HG02642 (cell line): ENCODE measurements at regions not wholly inside any gene's neighbourhood (a gene's known extent, or its start where the extent isn't known, plus 50 kb on each side); places are given as distances from the start of the nearest gene placed in this dataset.
"Not testable (repeated sequence)": the region's sequence is repeated elsewhere in the genome, so short reads cannot be mapped to it uniquely, and the experiment has no call there.

Experiments used
- ATAC-seq: cut with Tn5 transposase; IDR thresholded peaks from one replicate; pipeline ENCODE4 v1.9.1; 2021; ENCODE audit warnings: mild to moderate bottlenecking; ENCODE audit not compliant: unreplicated experiment, poor library complexity

GRCh38 chr1:193451001-193451400, 264.6 kb upstream of the B3GALT2 start:
- no peak for ATAC-seq

- ATAC-seq, result peak; percentile 91
Observed at GRCh38 chr1:193448682-193449461, 262.5 kb upstream of the B3GALT2 start.

- no peak for ATAC-seq
Observed at GRCh38 chr1:193443886-193444285, 257.5 kb upstream of the B3GALT2 start.

GRCh38 chr1:193438771-193439170, 252.4 kb upstream of the B3GALT2 start:
- ATAC-seq, result peak; percentile 55

GRCh38 chr1:193438312-193438711, 251.9 kb upstream of the B3GALT2 start:
- peak; percentile 8 for ATAC-seq

GRCh38 chr1:193437785-193438184, 251.4 kb upstream of the B3GALT2 start:
- ATAC-seq, result peak; percentile 83

GRCh38 chr1:193437333-193437732, 250.9 kb upstream of the B3GALT2 start:
- ATAC-seq, result not testable (repeated sequence)

- no peak for ATAC-seq
Observed at GRCh38 chr1:193435781-193436180, 249.4 kb upstream of the B3GALT2 start.

- no peak for ATAC-seq
Observed at GRCh38 chr1:193434319-193434718, 247.9 kb upstream of the B3GALT2 start.

GRCh38 chr1:193433599-193433998, 247.2 kb upstream of the B3GALT2 start:
- ATAC-seq, result no peak

GRCh38 chr1:193432979-193433587, 246.7 kb upstream of the B3GALT2 start:
- ATAC-seq, result no peak

GRCh38 chr1:193431265-193431977, 245.0 kb upstream of the B3GALT2 start:
- ATAC-seq, result no peak

GRCh38 chr1:193427524-193427923, 241.1 kb upstream of the B3GALT2 start:
- ATAC-seq, result no peak

- ATAC-seq, result no peak
Observed at GRCh38 chr1:193426061-193426460, 239.6 kb upstream of the B3GALT2 start.

GRCh38 chr1:193421487-193421886, 235.1 kb upstream of the B3GALT2 start:
- ATAC-seq, result no peak

- no peak for ATAC-seq
Observed at GRCh38 chr1:193419295-193419694, 232.9 kb upstream of the B3GALT2 start.

- no peak for ATAC-seq
Observed at GRCh38 chr1:193418745-193419058, 232.3 kb upstream of the B3GALT2 start.

- ATAC-seq, result peak; percentile 74
Observed at GRCh38 chr1:193417945-193418744, 231.7 kb upstream of the B3GALT2 start.

- ATAC-seq, result no peak
Observed at GRCh38 chr1:193417403-193417802, 231.0 kb upstream of the B3GALT2 start.

- ATAC-seq, result no peak
Observed at GRCh38 chr1:193416226-193417024, 230.0 kb upstream of the B3GALT2 start.
